ENCODE measurements at regions not wholly inside any gene's neighbourhood (a gene's known extent, or its start where the extent isn't known, plus 50 kb on each side); places are given as distances from the start of the nearest gene placed in this dataset.

DNA sequence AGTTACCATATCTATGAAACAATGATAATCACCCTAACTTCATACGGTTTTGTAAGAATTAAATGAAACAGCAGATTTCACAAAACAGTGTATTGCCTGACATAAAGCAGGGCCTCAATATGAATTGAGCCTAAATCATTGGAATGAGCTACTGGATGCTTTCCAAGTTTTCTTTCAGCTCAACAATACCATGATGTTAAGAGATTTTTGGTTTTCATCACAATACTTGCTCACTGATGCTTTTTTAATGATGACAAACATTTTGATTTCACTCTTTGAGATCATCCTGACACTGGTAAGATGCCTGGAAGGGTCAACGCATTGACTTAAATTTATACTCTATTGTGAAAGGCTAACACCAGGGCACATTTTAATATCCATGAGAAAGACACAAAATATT lies 377.5 kb downstream of the ZNF521 start (continued):
- TF ChIP-seq SP1 (IDR thresholded peaks at IDR 0.05) (no peak), HNF4G (IDR thresholded peaks at IDR 0.05) (no peak)

DNA sequence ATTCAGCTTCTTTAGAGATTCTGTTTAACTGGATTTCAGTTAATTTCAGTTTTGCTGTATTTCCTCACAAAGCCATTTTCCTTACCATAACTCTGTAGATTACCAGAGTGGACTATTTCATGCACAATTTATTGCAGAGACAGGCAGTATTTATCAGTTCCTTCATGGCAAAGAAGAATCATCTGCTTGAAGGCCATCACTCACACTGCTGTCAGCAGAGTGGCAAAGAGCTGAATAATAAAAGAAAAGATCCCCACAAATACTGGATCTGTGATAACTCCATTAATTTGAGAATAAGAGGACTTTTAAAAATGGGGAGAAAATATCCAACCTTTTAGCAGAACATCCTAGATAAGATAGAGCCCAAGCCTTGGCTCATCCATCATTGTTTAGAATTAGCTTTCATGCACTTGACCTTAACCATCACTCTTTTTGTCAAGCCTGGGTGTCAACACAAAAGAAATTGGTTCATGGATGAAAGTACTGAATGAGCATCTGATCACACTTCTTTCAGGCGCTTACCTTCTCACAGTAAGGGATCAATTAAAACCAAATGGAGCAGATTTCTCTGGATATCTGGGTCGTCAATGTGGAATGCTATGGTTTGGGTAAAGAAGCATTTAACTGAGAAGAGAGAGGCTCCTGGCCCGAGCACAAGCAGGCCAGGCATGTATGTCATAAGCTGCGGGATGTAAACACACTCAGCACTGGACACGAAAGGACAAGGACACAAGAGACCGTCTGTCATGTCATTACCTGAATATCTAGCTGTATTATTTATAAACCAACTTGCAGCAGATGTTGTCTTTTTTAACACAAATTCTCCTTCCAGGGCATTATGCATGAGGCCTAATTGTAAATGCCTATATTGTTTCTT lies 376.2 kb downstream of the ZNF521 start:
- no peak for DNase-seq (ENCODE audit: low spot score)

More for the DNA sequence above, 376.2 kb downstream of the ZNF521 start:
- H3K27me3 ChIP-seq (ENCODE audit: control insufficient read depth in 4 of 4, insufficient read depth in 4 of 4, low read length in 3 of 4): peaks cover 0 to 2% (median 0%) of the 10 kb centered on the region in 4 donors
- H3K4me3 ChIP-seq (ENCODE audit: low read depth in 1 of 3, low read length in 3 of 3): no peak overlapping the region
- H3K27ac ChIP-seq (ENCODE audit: low read depth in 1 of 2, low read length in 2 of 2): no peak overlapping the region
- H3K36me3 ChIP-seq (ENCODE audit: control insufficient read depth in 4 of 4, insufficient read depth in 3 of 4, low read depth in 1 of 4, low read length in 3 of 4): no peaks in the 10 kb centered on the region
- no peak overlapping the region for H3K9ac ChIP-seq (ENCODE audit: low read depth in 1 of 2, low read length in 2 of 2)
- TF ChIP-seq FOXA2 (IDR thresholded peaks at IDR 0.05) (no peak), HNF4A (conservative IDR thresholded peaks at IDR 0.05) (no peak), RAD21 (IDR thresholded peaks at IDR 0.05) (no peak), ZBTB33 (IDR thresholded peaks at IDR 0.05) (no peak), MAX (IDR thresholded peaks at IDR 0.05) (no peak), NR2F2 (IDR thresholded peaks at IDR 0.05) (no peak), JUND (IDR thresholded peaks at IDR 0.05) (no peak), ATF3 (IDR thresholded peaks at IDR 0.05) (no peak), FOXA1 (IDR thresholded peaks at IDR 0.05) (no peak), YY1 (IDR thresholded peaks at IDR 0.05) (no peak), RXRA (IDR thresholded peaks at IDR 0.05) (no peak), SP1 (IDR thresholded peaks at IDR 0.05) (no peak), EGR1 (IDR thresholded peaks at IDR 0.05; ENCODE audit: low read depth in 2 of 2) (no peak), HNF4G (IDR thresholded peaks at IDR 0.05) (no peak)
- TF ChIP-seq, protein P1, sequence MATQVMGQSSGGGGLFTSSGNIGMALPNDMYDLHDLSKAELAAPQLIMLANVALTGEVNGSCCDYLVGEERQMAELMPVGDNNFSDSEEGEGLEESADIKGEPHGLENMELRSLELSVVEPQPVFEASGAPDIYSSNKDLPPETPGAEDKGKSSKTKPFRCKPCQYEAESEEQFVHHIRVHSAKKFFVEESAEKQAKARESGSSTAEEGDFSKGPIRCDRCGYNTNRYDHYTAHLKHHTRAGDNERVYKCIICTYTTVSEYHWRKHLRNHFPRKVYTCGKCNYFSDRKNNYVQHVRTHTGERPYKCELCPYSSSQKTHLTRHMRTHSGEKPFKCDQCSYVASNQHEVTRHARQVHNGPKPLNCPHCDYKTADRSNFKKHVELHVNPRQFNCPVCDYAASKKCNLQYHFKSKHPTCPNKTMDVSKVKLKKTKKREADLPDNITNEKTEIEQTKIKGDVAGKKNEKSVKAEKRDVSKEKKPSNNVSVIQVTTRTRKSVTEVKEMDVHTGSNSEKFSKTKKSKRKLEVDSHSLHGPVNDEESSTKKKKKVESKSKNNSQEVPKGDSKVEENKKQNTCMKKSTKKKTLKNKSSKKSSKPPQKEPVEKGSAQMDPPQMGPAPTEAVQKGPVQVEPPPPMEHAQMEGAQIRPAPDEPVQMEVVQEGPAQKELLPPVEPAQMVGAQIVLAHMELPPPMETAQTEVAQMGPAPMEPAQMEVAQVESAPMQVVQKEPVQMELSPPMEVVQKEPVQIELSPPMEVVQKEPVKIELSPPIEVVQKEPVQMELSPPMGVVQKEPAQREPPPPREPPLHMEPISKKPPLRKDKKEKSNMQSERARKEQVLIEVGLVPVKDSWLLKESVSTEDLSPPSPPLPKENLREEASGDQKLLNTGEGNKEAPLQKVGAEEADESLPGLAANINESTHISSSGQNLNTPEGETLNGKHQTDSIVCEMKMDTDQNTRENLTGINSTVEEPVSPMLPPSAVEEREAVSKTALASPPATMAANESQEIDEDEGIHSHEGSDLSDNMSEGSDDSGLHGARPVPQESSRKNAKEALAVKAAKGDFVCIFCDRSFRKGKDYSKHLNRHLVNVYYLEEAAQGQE (IDR thresholded peaks at IDR 0.05): no peak
- H3K9me3 ChIP-seq (ENCODE audit: control insufficient read depth in 4 of 4, low read length in 3 of 4): no peaks in the 10 kb centered on the region
- WGBS: 65% methylated on average over 6 of the region's 6 CpGs
- H3K4me1 ChIP-seq (ENCODE audit: control insufficient read depth in 4 of 4, insufficient read depth in 4 of 4, low read length in 3 of 4): no peaks in the 10 kb centered on the region

All from liver (tissue), 7 donors.